ENCODE measurements at regions not wholly inside any gene's neighbourhood (a gene's known extent, or its start where the extent isn't known, plus 50 kb on each side); places are given as distances from the start of the nearest gene placed in this dataset.

DNA sequence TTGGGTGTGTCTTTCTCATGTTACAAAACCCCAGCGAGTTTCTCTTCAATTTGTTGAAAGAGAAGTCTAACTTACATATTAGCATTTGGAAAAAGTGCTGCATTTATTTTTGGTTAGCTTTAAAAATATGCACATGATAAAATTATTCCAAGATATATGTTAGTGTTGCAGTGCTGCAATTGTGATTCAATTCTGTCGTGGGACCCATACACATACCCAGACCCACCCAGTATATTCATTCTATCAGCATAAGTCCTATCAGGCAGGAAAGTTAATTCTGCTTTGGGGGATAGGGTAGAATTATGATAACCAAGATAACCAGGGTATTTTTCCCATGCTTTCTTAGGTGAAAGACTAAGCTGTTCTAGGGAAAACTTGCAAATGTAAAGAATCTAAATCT lies 313.5 kb downstream of the EPHA7 start:
- no peak for DNase-seq (ENCODE audit: low spot score)
- H3K27ac Mint-ChIP-seq = no peak overlapping the region
- peaks cover 4% of the 10 kb centered on the region for H3K9me3 Mint-ChIP-seq
- no peaks in the 10 kb centered on the region for H3K36me3 Mint-ChIP-seq (ENCODE audit: low read depth)
- H3K4me3 Mint-ChIP-seq = no peak overlapping the region
- no peaks in the 10 kb centered on the region for H3K4me1 Mint-ChIP-seq (ENCODE audit: low read depth)
- no peaks in the 10 kb centered on the region for H3K27me3 Mint-ChIP-seq (ENCODE audit: low read depth)

DNA sequence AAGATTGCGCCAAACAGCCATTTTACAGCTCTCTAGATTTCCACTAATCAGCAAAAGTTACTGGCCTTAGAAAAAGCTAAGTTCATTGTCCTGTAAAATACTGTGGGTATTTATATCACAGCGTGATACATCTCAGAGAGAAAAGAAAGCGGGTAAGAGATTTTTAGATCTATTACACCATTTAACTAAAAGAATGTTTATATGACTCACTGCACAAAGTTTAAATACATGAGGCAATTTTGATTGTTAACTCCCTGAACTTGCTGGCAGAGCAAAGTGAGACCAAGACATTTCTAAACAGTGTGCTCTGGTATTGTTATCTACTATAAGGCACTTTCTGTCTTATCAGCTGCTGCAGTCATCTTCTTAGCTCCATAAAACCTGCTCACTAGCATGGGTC lies 314.3 kb downstream of the EPHA7 start:
- Mint-ChIP-seq H3K36me3 (ENCODE audit: low read depth) (no peaks in the 10 kb centered on the region), H3K9me3 (peaks cover 4% of the 10 kb centered on the region), H3K4me3 (no peak overlapping the region), H3K27ac (no peak overlapping the region), H3K4me1 (ENCODE audit: low read depth) (no peaks in the 10 kb centered on the region), H3K27me3 (ENCODE audit: low read depth) (no peaks in the 10 kb centered on the region)
- no peak for DNase-seq (ENCODE audit: low spot score)

DNA sequence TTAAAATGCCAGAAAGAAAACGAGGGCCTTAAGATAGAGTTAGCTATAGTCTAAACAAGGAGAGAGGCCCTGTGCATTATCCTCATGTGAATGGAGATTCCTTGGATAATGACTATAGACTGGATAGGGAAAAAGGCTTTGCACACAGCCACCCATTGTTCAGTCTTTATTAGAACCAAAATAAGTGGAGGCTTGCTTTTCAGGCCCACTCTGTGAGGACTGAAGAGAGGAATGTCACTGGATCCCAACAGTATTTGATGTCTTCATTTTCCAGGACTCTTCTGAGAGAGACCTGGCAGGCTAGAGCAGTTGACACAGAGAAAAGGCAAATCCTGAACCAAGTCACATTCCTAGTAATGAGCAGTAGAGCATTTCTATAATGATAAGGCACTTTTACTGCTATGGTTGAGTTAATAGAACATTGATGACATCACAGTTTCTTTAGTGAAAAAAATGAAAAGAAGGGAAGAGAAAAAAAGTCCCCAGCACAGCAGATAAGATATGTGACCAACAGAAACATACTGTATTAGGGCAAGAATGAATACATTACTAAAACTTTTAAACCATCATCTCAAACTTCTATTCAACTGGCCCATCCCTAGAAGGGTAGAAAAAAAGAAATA lies 315.1 kb downstream of the EPHA7 start:
- H3K36me3 Mint-ChIP-seq (ENCODE audit: low read depth) = no peaks in the 10 kb centered on the region
- DNase-seq (ENCODE audit: low spot score) = no peak
- H3K27me3 Mint-ChIP-seq (ENCODE audit: low read depth) = no peaks in the 10 kb centered on the region
- no peak overlapping the region for H3K4me3 Mint-ChIP-seq
- no peak overlapping the region for H3K27ac Mint-ChIP-seq
- H3K9me3 Mint-ChIP-seq = no peaks in the 10 kb centered on the region
- H3K4me1 Mint-ChIP-seq (ENCODE audit: low read depth) = no peaks in the 10 kb centered on the region

DNA sequence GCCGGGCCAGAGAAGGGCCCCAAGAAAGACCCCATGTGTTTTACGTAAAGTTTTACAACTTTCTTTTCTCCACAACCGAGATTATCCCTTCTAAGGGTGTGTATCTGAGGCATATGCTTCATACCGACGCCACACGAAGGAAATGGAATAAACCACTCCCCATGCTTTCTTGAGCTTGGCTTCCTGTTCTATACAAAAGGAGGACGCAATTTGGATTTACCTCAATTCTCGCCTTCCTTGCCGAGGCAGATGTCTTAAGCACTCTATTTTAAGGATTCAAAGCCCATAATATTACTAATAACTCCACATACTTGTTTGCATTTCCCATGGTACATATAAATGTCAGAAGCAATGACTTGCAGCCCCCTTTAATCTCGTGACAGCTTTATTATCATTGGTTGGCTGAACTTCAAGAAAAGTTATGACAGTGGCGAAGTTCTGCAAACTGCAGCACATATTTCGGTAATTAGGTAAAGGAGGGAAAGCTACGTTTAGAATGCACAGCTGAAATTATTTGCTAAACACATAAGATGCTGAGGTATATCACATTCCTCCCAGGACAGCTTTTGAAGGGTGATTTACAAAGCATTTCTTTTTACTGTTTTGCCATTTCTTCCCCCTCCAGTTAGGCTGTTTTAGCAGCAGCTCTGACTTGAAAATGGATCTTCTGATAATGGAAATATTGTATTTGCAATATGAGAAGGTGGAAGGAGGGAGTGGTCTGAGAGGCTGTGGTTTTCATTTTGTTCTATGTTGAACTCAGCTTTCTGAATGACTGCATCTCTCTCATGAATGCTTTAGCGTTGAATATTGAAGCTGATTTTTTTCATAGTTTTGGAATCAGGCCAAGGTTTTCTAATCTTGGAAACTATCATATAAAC lies 330.5 kb downstream of the EPHA7 start:
- no peak for DNase-seq (ENCODE audit: low spot score)
- no peak overlapping the region for H3K27ac Mint-ChIP-seq
- H3K36me3 Mint-ChIP-seq (ENCODE audit: low read depth) = no peaks in the 10 kb centered on the region
- H3K4me3 Mint-ChIP-seq = no peak overlapping the region
- H3K27me3 Mint-ChIP-seq (ENCODE audit: low read depth) = no peaks in the 10 kb centered on the region
- H3K9me3 Mint-ChIP-seq = no peaks in the 10 kb centered on the region
- H3K4me1 Mint-ChIP-seq (ENCODE audit: low read depth) = no peaks in the 10 kb centered on the region

DNA sequence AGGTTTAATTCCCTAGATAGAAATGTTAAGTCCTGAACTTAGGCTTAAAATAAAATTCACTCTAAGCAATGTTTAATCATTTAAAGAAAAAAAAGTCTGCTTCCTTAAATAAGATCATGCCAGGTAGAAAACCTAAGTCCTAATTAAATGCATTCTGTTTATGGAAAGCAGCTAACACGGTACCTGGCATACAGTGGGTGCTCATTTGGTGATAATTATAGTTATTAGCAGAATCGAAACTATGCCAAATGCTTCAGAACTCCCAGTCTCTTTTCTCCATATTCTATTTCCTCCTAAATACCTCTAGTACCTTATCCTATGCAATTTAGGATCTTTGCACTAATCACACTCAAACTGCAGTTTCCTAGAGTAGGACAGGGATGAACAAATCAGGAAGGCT lies 331.8 kb downstream of the EPHA7 start:
- Mint-ChIP-seq H3K36me3 (ENCODE audit: low read depth) (no peaks in the 10 kb centered on the region), H3K9me3 (peaks cover under 1% of the 10 kb centered on the region), H3K27me3 (ENCODE audit: low read depth) (no peaks in the 10 kb centered on the region), H3K4me3 (no peak overlapping the region), H3K27ac (no peak overlapping the region), H3K4me1 (ENCODE audit: low read depth) (no peaks in the 10 kb centered on the region)
- no peak for DNase-seq (ENCODE audit: low spot score)

DNA sequence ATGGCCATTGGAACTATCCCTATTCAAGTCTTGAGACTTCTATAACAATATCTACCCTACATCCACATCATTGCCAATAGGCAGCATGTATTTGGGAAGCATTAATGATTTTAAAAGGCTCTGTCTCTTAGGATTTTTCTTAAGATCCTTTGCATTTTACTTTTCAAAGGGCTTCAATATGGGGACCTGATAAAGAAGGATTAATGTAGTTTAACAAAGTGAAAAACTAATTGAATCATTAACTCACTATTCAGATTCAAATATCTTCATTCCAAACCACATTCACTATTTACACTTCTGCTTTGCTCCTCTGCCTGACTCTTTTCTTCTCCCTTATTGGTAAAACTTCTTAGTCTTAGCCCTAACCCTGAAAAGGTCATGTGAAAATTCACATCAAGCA lies 333.0 kb downstream of the EPHA7 start:
- Mint-ChIP-seq H3K4me1 (ENCODE audit: low read depth) (no peaks in the 10 kb centered on the region), H3K27ac (no peak overlapping the region), H3K36me3 (ENCODE audit: low read depth) (no peaks in the 10 kb centered on the region), H3K4me3 (no peak overlapping the region), H3K9me3 (peaks cover 3% of the 10 kb centered on the region), H3K27me3 (ENCODE audit: low read depth) (no peaks in the 10 kb centered on the region)
- DNase-seq (ENCODE audit: low spot score) = no peak

DNA sequence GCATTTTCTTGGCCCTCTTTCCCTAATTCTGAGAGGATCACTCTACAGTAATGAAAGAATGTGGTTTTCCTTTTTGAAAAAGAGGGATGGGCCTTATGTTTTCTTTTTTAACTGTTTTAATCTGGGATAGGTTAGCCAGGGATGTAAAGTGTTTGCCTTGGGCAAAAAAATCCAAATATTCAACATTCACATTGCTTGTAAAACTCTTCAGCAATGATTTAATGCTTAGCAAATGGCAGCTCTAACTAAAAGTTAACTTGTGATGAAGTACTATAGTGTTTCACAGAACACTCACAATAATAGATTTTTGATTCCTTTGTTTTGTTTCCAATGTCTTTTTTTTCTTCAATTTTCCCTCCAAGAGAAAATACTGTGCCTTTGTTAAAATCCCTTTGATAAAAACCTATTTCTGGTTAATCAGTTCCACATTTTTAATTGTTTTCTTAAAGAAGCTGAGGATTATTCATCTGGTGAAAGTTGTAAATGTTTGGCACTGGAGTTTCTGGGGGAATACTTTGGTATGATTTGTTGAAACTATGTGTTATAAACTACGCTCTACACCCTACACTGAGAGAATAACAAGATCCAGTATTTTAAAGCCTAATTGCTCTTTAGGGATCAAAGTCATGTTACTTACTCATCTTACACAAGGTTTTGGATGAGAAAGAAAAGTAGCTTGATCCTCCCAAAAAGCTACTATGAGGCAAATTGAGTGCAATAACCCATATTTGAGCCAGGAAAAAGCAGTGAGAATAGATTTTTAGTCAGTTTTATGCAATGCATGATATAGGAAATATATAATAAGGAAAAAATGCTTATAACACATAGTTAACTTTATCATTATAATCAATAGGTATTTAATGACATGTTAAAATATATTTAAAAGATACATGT lies 335.8 kb downstream of the EPHA7 start:
- no peaks in the 10 kb centered on the region for H3K36me3 Mint-ChIP-seq (ENCODE audit: low read depth)
- no peak overlapping the region for H3K27ac Mint-ChIP-seq
- no peaks in the 10 kb centered on the region for H3K4me1 Mint-ChIP-seq (ENCODE audit: low read depth)
- no peak for DNase-seq (ENCODE audit: low spot score)
- no peak overlapping the region for H3K4me3 Mint-ChIP-seq
- H3K9me3 Mint-ChIP-seq = peaks cover 9% of the 10 kb centered on the region
- H3K27me3 Mint-ChIP-seq (ENCODE audit: low read depth) = no peaks in the 10 kb centered on the region

DNA sequence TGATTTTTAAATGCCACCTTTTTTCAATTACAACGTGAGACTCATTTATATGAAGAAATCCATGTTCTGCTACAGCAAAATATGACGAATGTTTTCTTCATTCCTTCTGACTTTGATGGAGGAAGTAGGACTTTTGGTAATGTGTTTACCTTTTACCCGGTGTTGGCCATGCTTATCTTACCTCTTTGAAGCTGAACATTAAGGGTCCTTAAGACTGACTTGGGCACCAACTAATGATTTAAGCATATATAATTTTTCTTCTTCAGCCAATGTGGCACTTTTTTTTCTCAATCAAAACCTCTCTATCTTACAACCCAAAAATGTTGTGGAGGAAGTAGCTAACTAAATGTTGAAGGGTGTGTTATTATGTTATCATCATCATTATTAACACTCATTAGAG lies 337.5 kb downstream of the EPHA7 start:
- H3K4me3 Mint-ChIP-seq = no peak overlapping the region
- no peaks in the 10 kb centered on the region for H3K4me1 Mint-ChIP-seq (ENCODE audit: low read depth)
- H3K27me3 Mint-ChIP-seq (ENCODE audit: low read depth) = no peaks in the 10 kb centered on the region
- H3K27ac Mint-ChIP-seq = no peak overlapping the region
- H3K9me3 Mint-ChIP-seq = peaks cover 9% of the 10 kb centered on the region
- no peak for DNase-seq (ENCODE audit: low spot score)
- no peaks in the 10 kb centered on the region for H3K36me3 Mint-ChIP-seq (ENCODE audit: low read depth)

DNA sequence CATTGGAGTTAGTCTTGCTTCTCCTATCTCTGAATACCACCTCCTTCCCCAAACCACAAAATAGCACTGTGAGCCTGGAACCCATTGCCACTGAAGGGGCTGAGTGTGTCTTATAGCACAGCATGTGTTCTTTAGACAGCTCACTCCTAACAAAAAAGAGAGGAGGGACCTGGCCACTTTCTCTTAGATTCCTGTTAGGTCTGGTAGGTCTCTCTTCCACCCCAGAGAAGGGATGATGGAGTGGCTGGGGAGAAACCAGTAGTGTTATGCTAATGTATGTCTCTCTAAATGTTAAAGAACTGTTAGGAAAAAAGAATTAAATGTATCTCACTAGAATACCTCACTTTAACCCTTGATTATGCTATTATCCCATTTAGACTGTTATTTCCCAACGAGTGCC lies 340.3 kb downstream of the EPHA7 start:
- Mint-ChIP-seq H3K4me3 (no peak overlapping the region), H3K9me3 (peaks cover 9% of the 10 kb centered on the region), H3K4me1 (ENCODE audit: low read depth) (no peaks in the 10 kb centered on the region), H3K27me3 (ENCODE audit: low read depth) (no peaks in the 10 kb centered on the region), H3K27ac (no peak overlapping the region), H3K36me3 (ENCODE audit: low read depth) (no peaks in the 10 kb centered on the region)
- no peak for DNase-seq (ENCODE audit: low spot score)

DNA sequence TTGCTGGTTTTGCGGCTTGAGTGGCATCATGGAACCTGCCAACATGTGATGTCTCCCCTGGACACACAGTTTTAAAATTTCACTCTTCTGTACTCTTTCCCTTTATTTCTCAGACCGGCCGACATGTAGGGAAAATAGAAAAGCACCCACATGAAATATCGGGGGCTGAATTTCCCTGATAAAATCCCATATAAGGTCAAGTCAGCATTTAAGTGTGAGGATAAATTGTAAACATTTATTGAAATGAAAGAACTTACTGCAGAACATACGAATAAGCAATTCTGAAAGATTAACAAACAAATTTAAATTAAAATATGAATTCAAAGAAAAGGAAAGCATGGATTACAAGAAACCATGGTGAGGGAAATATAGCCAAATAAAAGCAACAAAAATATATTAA lies 345.5 kb downstream of the EPHA7 start:
- Mint-ChIP-seq H3K4me3 (no peak overlapping the region), H3K27ac (no peak overlapping the region), H3K9me3 (no peaks in the 10 kb centered on the region), H3K36me3 (ENCODE audit: low read depth) (no peaks in the 10 kb centered on the region), H3K4me1 (ENCODE audit: low read depth) (no peaks in the 10 kb centered on the region), H3K27me3 (ENCODE audit: low read depth) (no peaks in the 10 kb centered on the region)
- DNase-seq (ENCODE audit: low spot score) = no peak

DNA sequence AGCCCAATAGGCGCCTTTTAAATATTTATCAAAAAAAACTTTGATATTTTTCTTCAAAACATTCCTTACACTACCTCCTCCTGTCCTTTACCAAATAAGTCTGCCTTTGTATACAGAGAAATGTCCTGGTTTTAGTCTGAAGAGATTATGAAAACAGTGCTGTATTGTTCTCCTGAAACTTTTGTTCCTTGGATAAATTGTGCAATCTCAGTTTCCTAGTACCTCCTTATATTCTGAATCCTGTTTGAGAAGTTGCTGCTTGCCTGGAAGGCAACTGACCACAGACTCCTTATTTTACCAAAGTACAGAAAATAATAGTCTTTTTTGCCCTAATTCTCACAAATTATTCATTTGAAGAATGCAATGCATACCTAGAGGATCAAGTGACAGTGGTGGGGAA lies 349.5 kb downstream of the EPHA7 start:
- Mint-ChIP-seq H3K36me3 (ENCODE audit: low read depth) (no peaks in the 10 kb centered on the region), H3K27me3 (ENCODE audit: low read depth) (no peaks in the 10 kb centered on the region)

DNA sequence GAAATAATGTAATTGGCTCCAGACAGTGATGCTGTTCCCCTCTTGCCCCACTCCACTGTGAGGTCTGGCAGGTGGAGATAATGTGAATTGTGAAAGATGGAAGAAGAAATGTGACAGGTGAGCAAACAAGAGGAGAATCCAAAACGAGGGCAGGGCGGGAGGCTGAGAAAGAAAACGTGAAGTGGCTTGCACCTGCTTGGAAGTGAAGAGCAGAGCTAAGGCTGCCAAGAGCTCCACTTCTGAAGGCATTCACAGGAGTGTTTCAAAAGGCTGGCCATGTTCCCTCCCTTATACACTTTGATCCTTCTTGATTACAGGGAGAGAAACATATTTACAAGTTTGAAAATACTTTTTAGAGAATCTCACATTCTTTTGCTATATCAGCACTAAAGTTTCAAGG lies 359.4 kb downstream of the EPHA7 start:
- Mint-ChIP-seq H3K27ac (no peak overlapping the region), H3K27me3 (ENCODE audit: low read depth) (no peaks in the 10 kb centered on the region), H3K9me3 (peaks cover 10% of the 10 kb centered on the region), H3K36me3 (ENCODE audit: low read depth) (no peaks in the 10 kb centered on the region), H3K4me1 (ENCODE audit: low read depth) (no peaks in the 10 kb centered on the region), H3K4me3 (no peak overlapping the region)
- DNase-seq (ENCODE audit: low spot score) = no peak

More for the DNA sequence above, 349.5 kb downstream of the EPHA7 start:
- H3K27ac Mint-ChIP-seq = no peak overlapping the region
- no peak overlapping the region for H3K4me3 Mint-ChIP-seq
- H3K9me3 Mint-ChIP-seq = no peaks in the 10 kb centered on the region
- no peaks in the 10 kb centered on the region for H3K4me1 Mint-ChIP-seq (ENCODE audit: low read depth)
- DNase-seq (ENCODE audit: low spot score) = no peak

DNA sequence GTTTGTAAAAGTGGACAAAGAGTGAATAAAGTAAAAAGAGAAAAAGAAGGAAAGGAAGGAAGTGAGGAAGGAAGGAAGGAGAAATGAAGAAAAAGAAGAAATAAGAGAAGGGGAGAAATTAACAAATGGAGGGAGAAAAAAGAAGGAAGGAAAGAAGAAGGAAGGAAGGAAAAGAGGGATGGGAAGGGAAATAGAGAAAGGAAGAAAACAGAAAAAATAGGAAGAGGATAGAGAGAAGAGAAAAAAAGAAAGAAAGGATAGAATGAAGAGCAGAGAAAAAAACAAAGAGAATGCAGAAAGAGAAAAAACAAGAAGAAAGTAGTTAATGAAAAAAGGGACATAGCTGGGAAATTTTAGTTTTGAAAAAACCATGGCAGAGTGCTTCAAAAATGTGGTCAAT lies 361.8 kb downstream of the EPHA7 start:
- H3K4me3 Mint-ChIP-seq = no peak overlapping the region
- H3K9me3 Mint-ChIP-seq = peaks cover 10% of the 10 kb centered on the region
- no peak for DNase-seq (ENCODE audit: low spot score)
- no peaks in the 10 kb centered on the region for H3K36me3 Mint-ChIP-seq (ENCODE audit: low read depth)
- no peaks in the 10 kb centered on the region for H3K4me1 Mint-ChIP-seq (ENCODE audit: low read depth)
- H3K27me3 Mint-ChIP-seq (ENCODE audit: low read depth) = no peaks in the 10 kb centered on the region
- no peak overlapping the region for H3K27ac Mint-ChIP-seq

DNA sequence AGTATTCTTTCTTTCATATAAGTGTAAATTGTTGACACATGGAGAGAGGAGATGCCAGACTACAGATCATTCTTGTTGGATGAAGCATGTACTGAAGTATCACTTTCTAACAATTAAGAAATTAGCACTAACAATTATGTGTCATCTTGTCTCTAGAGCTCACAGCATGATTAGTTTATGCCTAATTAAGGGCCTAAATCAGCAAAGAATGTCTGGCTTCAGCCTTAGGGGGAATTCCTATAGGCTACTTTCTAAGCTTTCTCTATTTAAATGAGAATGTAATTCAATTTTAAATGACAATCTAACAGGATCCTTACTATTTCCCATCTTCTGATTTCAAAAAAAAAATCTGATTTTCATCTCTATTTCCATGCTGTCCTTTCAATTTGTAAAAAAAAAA lies 371.0 kb downstream of the EPHA7 start:
- Mint-ChIP-seq H3K9me3 (no peaks in the 10 kb centered on the region), H3K4me3 (no peak overlapping the region), H3K27ac (no peak overlapping the region), H3K27me3 (ENCODE audit: low read depth) (no peaks in the 10 kb centered on the region), H3K36me3 (ENCODE audit: low read depth) (no peaks in the 10 kb centered on the region), H3K4me1 (ENCODE audit: low read depth) (no peaks in the 10 kb centered on the region)
- DNase-seq (ENCODE audit: low spot score) = no peak
